HG02610 (cell line): ENCODE measurements at regions not wholly inside any gene's neighbourhood (a gene's known extent, or its start where the extent isn't known, plus 50 kb on each side); places are given as distances from the start of the nearest gene placed in this dataset.

Experiments
- ATAC-seq: cut with Tn5 transposase; IDR thresholded peaks from one replicate; pipeline ENCODE4 v1.9.1; 2021; ENCODE audit warnings: mild to moderate bottlenecking, moderate library complexity; ENCODE audit not compliant: unreplicated experiment

- ATAC-seq = no peak
Measured at GRCh38 chr17:53353919-53354351, 468.8 kb upstream of the KIF2B start.

GRCh38 chr17:53344778-53345177, 477.9 kb upstream of the KIF2B start:
- ATAC-seq = no peak

- ATAC-seq = no peak
Measured at GRCh38 chr17:53336281-53336680, 486.4 kb upstream of the KIF2B start.

- ATAC-seq = no peak
Measured at GRCh38 chr17:53335443-53335842, 487.3 kb upstream of the KIF2B start.

- ATAC-seq = no peak
Measured at GRCh38 chr17:53330756-53331155, 492.0 kb upstream of the KIF2B start.

GRCh38 chr17:53321651-53322050, 501.1 kb upstream of the KIF2B start:
- ATAC-seq = no peak

GRCh38 chr17:53319947-53320346, 502.8 kb upstream of the KIF2B start:
- ATAC-seq = no peak

GRCh38 chr17:53316988-53317387, 505.7 kb upstream of the KIF2B start:
- ATAC-seq = no peak

- no peak for ATAC-seq
Measured at GRCh38 chr17:53316073-53316472, 506.7 kb upstream of the KIF2B start.

GRCh38 chr17:53314521-53314920, 508.2 kb upstream of the KIF2B start:
- ATAC-seq = no peak

GRCh38 chr17:53313746-53314145, 509.0 kb upstream of the KIF2B start:
- ATAC-seq = no peak

- no peak for ATAC-seq
Measured at GRCh38 chr17:53278466-53278865, 544.3 kb upstream of the KIF2B start.

GRCh38 chr17:53273126-53273525, 549.6 kb upstream of the KIF2B start:
- ATAC-seq = no peak

GRCh38 chr17:53270936-53271335, 551.8 kb upstream of the KIF2B start:
- ATAC-seq = no peak

GRCh38 chr17:53264730-53265129, 558.0 kb upstream of the KIF2B start:
- ATAC-seq = no peak

- ATAC-seq = no peak
Measured at GRCh38 chr17:53253956-53254597, 568.6 kb upstream of the KIF2B start.

GRCh38 chr17:53249036-53249435, 573.7 kb upstream of the KIF2B start:
- ATAC-seq = no peak

GRCh38 chr17:53234138-53234537, 588.6 kb upstream of the KIF2B start:
- no peak for ATAC-seq

- ATAC-seq = no peak
Measured at GRCh38 chr17:53227514-53227913, 595.2 kb upstream of the KIF2B start.

- no peak for ATAC-seq
Measured at GRCh38 chr17:53227111-53227510, 595.6 kb upstream of the KIF2B start.

GRCh38 chr17:53219821-53220220, 602.9 kb upstream of the KIF2B start:
- ATAC-seq = no peak

GRCh38 chr17:53218723-53219122, 604.0 kb upstream of the KIF2B start:
- no peak for ATAC-seq

- no peak for ATAC-seq
Measured at GRCh38 chr17:53217311-53217710, 605.4 kb upstream of the KIF2B start.
